Sigmoid colon (tissue), 3 donors: ENCODE measurements at regions not wholly inside any gene's neighbourhood (a gene's known extent, or its start where the extent isn't known, plus 50 kb on each side); places are given as distances from the start of the nearest gene placed in this dataset.
"Not testable (repeated sequence)": the region's sequence is repeated elsewhere in the genome, so short reads cannot be mapped to it uniquely, and the experiment has no call there.

Experiments
- POLR2A ChIP-seq, 2 donors: fragments of 450-650 bp; IDR thresholded peaks; one replicate each; pipeline ENCODE4 v1.6.1; 2016; ENCODE audit warnings: antibody characterized with exemption in 2 of 2, mild to moderate bottlenecking in 2 of 2, moderate library complexity in 2 of 2
- TF ChIP-seq, protein P1 (sequence below), 4 experiments: fragments of 450-650 bp in 3 of 4; fragments of 200-600 bp in 1 of 4; IDR thresholded peaks; one replicate each; pipeline ENCODE4 v1.5.1; 2016 to 2019; ENCODE audit warnings: antibody characterized with exemption in 4 of 4, mild to moderate bottlenecking in 3 of 4, moderate library complexity in 2 of 4

DNA sequence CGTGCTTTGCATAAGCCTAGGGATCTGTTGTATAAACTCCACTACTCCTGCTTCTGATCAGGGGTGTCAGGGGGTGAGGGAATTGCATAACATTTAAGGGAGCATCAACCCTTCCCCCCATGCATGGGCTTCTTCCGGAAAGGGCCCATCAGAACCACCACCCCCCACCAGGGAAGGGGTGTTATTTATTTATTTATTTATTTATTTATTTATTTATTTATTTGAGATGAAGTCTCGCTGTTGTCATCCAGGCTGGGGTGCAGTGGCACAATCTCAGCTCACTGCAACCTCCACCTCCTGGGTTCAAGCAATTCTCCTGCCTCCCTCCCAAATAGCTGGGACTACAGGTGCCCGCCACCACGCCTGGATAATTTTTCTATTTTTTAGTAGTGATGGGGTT lies 355.2 kb downstream of the ANKRD30A start:
- TF ChIP-seq, protein P1, sequence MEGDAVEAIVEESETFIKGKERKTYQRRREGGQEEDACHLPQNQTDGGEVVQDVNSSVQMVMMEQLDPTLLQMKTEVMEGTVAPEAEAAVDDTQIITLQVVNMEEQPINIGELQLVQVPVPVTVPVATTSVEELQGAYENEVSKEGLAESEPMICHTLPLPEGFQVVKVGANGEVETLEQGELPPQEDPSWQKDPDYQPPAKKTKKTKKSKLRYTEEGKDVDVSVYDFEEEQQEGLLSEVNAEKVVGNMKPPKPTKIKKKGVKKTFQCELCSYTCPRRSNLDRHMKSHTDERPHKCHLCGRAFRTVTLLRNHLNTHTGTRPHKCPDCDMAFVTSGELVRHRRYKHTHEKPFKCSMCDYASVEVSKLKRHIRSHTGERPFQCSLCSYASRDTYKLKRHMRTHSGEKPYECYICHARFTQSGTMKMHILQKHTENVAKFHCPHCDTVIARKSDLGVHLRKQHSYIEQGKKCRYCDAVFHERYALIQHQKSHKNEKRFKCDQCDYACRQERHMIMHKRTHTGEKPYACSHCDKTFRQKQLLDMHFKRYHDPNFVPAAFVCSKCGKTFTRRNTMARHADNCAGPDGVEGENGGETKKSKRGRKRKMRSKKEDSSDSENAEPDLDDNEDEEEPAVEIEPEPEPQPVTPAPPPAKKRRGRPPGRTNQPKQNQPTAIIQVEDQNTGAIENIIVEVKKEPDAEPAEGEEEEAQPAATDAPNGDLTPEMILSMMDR (IDR thresholded peaks at IDR 0.05): not testable (repeated sequence)
- not testable (repeated sequence) for TF ChIP-seq POLR2A (IDR thresholded peaks at IDR 0.05)
